IPS-15b (cell line): ENCODE measurements at regions not wholly inside any gene's neighbourhood (a gene's known extent, or its start where the extent isn't known, plus 50 kb on each side); places are given as distances from the start of the nearest gene placed in this dataset.

Source experiments
- H3K27me3 ChIP-seq: one replicate; pipeline ENCODE4 v1.6.1; 2013; ENCODE audit warnings: low read length; ENCODE audit not compliant: control insufficient read depth, insufficient read depth
- H3K36me3 ChIP-seq: one replicate; pipeline ENCODE4 v1.6.1; 2013; ENCODE audit warnings: low read length; ENCODE audit not compliant: control insufficient read depth, insufficient read depth
- H3K4me1 ChIP-seq: one replicate; pipeline ENCODE4 v1.6.1; 2013; ENCODE audit warnings: mild to moderate bottlenecking, low read length; ENCODE audit not compliant: control insufficient read depth, insufficient read depth
- H3K4me3 ChIP-seq: one replicate; pipeline ENCODE4 v1.5.1; 2013; ENCODE audit warnings: low read depth, low read length
- H3K9ac ChIP-seq: one replicate; pipeline ENCODE4 v1.6.1; 2013; ENCODE audit warnings: low read depth, mild to moderate bottlenecking, low read length
- H3K9me3 ChIP-seq: one replicate; pipeline ENCODE4 v1.6.1; 2013; ENCODE audit warnings: mild to moderate bottlenecking, low read length; ENCODE audit not compliant: control insufficient read depth, insufficient read depth

DNA sequence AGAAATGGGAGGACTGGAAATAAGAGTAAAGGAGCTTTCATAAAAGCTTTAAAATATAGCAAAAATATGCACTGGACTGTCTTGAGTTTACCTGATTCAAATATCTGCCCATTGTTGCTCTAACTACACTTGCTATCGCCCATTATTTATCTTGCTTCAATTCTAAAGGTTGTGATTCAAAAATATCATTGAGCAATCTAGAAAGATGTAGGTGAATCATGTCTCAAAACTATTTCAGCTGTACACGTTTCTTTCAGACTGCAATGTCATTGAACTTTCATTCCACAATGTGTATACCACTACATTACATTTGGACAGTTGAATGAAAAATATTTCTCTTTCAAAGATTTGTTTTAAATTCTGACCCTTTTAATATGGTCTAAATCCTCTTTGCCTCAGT lies 545.6 kb downstream of the BMP2 start:
- no peak overlapping the region for H3K4me3 ChIP-seq
- no peaks in the 10 kb centered on the region for H3K9me3 ChIP-seq
- no peaks in the 10 kb centered on the region for H3K4me1 ChIP-seq
- no peaks in the 10 kb centered on the region for H3K27me3 ChIP-seq
- no peaks in the 10 kb centered on the region for H3K36me3 ChIP-seq
- no peak overlapping the region for H3K9ac ChIP-seq

- Histone ChIP-seq H3K9ac (no peak overlapping the region), H3K4me1 (no peaks in the 10 kb centered on the region), H3K27me3 (no peaks in the 10 kb centered on the region)
Measured at GRCh38 chr20:7323957-7324356, 556.5 kb downstream of the BMP2 start.

GRCh38 chr20:7327810-7328209 lies 560.3 kb downstream of the BMP2 start:
- H3K4me3 ChIP-seq, result no peak overlapping the region
- no peaks in the 10 kb centered on the region for H3K4me1 ChIP-seq
- H3K9ac ChIP-seq, result no peak overlapping the region
- H3K36me3 ChIP-seq, result no peaks in the 10 kb centered on the region
- H3K9me3 ChIP-seq, result no peaks in the 10 kb centered on the region
- no peaks in the 10 kb centered on the region for H3K27me3 ChIP-seq

More at GRCh38 chr20:7323957-7324356, 556.5 kb downstream of the BMP2 start:
- Histone ChIP-seq H3K36me3 (no peaks in the 10 kb centered on the region), H3K4me3 (no peak overlapping the region), H3K9me3 (no peaks in the 10 kb centered on the region)

DNA sequence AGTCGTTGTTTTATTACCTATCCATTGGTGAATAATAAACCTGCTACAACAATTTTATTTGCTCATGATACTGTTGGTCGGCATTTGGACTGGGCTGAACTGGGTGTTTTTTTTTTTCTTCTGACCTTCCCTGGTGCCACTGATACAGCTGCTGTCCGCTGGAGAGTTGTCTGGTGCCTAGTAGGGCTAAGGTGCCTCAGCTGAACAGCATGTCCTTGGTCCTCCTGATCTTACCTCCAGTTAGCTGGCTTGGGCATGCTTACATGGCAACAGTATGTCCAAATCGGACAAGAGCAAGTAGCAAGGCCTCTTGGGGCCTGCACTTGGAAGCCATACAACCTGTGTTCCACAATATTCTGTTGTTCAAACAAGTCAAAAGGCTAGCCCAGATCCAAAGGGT lies 563.4 kb downstream of the BMP2 start:
- no peaks in the 10 kb centered on the region for H3K27me3 ChIP-seq
- no peaks in the 10 kb centered on the region for H3K9me3 ChIP-seq
- no peak overlapping the region for H3K4me3 ChIP-seq
- no peaks in the 10 kb centered on the region for H3K36me3 ChIP-seq
- H3K4me1 ChIP-seq, result no peaks in the 10 kb centered on the region
- H3K9ac ChIP-seq, result no peak overlapping the region

GRCh38 chr20:7332169-7332568 lies 564.7 kb downstream of the BMP2 start:
- no peaks in the 10 kb centered on the region for H3K9me3 ChIP-seq
- no peaks in the 10 kb centered on the region for H3K27me3 ChIP-seq

GRCh38 chr20:7333841-7334240 lies 566.4 kb downstream of the BMP2 start:
- H3K27me3 ChIP-seq, result no peaks in the 10 kb centered on the region
- no peak overlapping the region for H3K9ac ChIP-seq
- H3K9me3 ChIP-seq, result no peaks in the 10 kb centered on the region
- H3K36me3 ChIP-seq, result no peaks in the 10 kb centered on the region
- no peak overlapping the region for H3K4me3 ChIP-seq
- H3K4me1 ChIP-seq, result no peaks in the 10 kb centered on the region

More at GRCh38 chr20:7332169-7332568, 564.7 kb downstream of the BMP2 start:
- H3K9ac ChIP-seq, result no peak overlapping the region
- no peaks in the 10 kb centered on the region for H3K4me1 ChIP-seq
- H3K4me3 ChIP-seq, result no peak overlapping the region
- H3K36me3 ChIP-seq, result no peaks in the 10 kb centered on the region

DNA sequence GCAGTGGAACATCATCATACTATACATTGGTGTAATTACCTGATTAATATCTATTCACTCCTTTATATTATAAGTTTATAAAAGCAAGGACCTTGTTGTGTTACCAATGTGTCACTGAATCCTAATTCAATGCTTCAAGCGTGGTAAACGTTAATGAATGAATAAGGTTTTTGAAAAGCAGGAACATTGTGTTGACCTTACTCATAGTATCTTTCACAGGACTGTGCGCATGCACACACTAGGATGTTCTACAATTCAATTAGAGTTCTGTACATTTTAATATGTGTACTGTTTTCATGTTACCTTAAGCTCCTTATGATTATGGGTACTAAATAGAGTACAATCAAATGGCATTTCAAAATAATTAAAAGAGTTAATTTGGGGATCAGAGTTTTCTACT lies 578.5 kb downstream of the BMP2 start:
- Histone ChIP-seq H3K9me3 (no peaks in the 10 kb centered on the region), H3K9ac (no peak overlapping the region), H3K4me1 (no peaks in the 10 kb centered on the region), H3K36me3 (no peaks in the 10 kb centered on the region), H3K27me3 (no peaks in the 10 kb centered on the region), H3K4me3 (no peak overlapping the region)

- Histone ChIP-seq H3K9ac (no peak overlapping the region), H3K27me3 (no peaks in the 10 kb centered on the region), H3K36me3 (no peaks in the 10 kb centered on the region), H3K9me3 (no peaks in the 10 kb centered on the region), H3K4me3 (no peak overlapping the region), H3K4me1 (no peaks in the 10 kb centered on the region)
Measured at GRCh38 chr20:7346562-7346961, 579.1 kb downstream of the BMP2 start.

DNA sequence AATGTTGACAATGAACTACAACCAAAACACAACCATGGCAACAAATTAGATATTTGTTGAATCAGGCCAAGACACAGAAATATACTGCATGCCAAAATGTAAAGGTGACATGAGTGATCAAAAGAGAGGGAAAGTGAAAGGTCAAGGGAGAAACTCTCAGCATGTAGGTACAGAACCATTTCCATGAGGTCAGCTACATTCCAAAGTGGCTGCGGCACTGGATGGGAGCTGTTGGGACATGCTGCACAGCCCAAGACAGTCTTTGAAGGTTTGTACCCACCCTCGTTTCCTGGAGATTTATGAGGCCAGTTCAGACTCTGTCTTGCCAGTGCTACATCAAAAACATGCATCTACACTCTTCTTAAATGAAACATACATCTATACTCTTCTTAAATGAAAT lies 579.9 kb downstream of the BMP2 start:
- Histone ChIP-seq H3K4me1 (no peaks in the 10 kb centered on the region), H3K27me3 (no peaks in the 10 kb centered on the region), H3K9ac (no peak overlapping the region), H3K4me3 (no peak overlapping the region), H3K9me3 (no peaks in the 10 kb centered on the region), H3K36me3 (no peaks in the 10 kb centered on the region)

DNA sequence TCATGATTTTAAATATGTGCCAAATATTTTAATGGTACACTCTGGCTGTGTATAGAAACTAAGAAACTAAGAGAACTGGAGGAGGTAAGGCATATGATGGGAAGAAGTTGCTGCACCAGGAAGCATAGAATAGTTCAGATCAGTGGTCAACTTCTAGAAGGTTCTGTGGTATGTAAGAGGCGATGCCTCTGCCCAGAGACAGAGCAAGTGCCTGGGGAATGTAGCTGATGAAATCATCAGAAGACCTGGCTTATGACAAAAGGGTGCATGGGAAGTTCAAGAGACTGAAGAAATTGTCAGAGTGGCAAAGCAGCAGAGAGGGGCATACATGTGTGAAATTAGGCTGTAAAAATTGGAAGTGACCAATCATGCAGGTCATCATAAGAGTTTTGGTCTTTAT lies 580.8 kb downstream of the BMP2 start:
- Histone ChIP-seq H3K36me3 (no peaks in the 10 kb centered on the region), H3K9ac (no peak overlapping the region), H3K9me3 (no peaks in the 10 kb centered on the region), H3K4me1 (no peaks in the 10 kb centered on the region), H3K27me3 (no peaks in the 10 kb centered on the region), H3K4me3 (no peak overlapping the region)

DNA sequence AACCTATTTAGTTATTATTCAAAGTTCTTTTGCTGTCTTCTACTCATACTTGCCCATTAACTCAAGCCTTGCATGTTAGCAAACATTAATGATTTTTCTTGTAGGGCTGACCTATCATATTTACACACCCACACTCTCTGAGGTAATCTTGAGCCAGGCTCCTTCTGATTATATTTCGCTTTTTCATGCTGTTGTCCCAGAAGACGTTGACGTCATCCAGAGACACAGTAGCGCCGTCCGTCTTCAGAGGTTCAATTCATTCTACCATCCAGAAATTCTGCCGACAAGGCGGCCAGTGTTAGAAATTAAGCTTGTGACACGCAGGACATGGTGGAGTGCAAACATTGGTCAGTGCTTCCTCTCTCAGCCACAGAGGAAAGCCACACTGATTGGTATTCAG lies 584.7 kb downstream of the BMP2 start:
- Histone ChIP-seq H3K36me3 (no peaks in the 10 kb centered on the region), H3K4me3 (no peak overlapping the region), H3K9ac (no peak overlapping the region), H3K9me3 (no peaks in the 10 kb centered on the region), H3K4me1 (no peaks in the 10 kb centered on the region), H3K27me3 (no peaks in the 10 kb centered on the region)

DNA sequence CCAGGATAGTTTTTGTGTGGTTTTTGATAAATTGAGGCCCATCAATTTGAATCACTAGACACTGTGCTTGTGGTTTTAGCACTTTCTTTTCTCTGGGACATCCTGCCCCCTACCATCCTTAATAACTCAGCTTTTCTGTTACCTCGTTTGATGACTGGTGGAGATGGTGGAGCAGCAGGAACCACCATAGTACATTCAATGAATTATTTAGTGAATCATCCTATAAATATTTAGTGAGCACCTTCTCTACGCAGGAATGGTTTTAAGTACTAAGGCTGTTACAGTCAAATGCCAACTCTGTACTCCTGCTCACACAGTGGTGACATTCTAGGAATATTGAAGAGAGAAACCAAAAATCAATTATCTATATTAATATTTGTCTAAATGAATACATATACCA lies 585.2 kb downstream of the HAO1 start:
- Histone ChIP-seq H3K4me1 (no peaks in the 10 kb centered on the region), H3K36me3 (no peaks in the 10 kb centered on the region), H3K9ac (no peak overlapping the region), H3K27me3 (no peaks in the 10 kb centered on the region), H3K4me3 (no peak overlapping the region), H3K9me3 (no peaks in the 10 kb centered on the region)

- no peak overlapping the region for H3K9ac ChIP-seq
- H3K4me1 ChIP-seq, result peaks cover 2% of the 10 kb centered on the region
- no peaks in the 10 kb centered on the region for H3K36me3 ChIP-seq
- no peaks in the 10 kb centered on the region for H3K9me3 ChIP-seq
- no peak overlapping the region for H3K4me3 ChIP-seq
- H3K27me3 ChIP-seq, result no peaks in the 10 kb centered on the region
Measured at GRCh38 chr20:7358670-7359069, 581.6 kb downstream of the HAO1 start.
